ENCODE measurements at regions not wholly inside any gene's neighbourhood (a gene's known extent, or its start where the extent isn't known, plus 50 kb on each side); places are given as distances from the start of the nearest gene placed in this dataset.

GRCh38 chr6:22206106-22206505, 90.7 kb downstream of the PRL start:
- TF ChIP-seq CTCF (IDR thresholded peaks at IDR 0.05; ENCODE audit: borderline replicate concordance, extremely low read depth, low read length, poor library complexity, severe bottlenecking), result no peak
- TF ChIP-seq EZH2 (IDR thresholded peaks at IDR 0.05; ENCODE audit: borderline replicate concordance, low read depth, low read length, severe bottlenecking), result no peak
